PFSK-1 (cell line): ENCODE measurements at regions not wholly inside any gene's neighbourhood (a gene's known extent, or its start where the extent isn't known, plus 50 kb on each side); places are given as distances from the start of the nearest gene placed in this dataset.

Experiments used
- FOXP2 ChIP-seq: optimal IDR thresholded peaks from 2 replicates; pipeline ENCODE3; 2011; ENCODE audit warnings: borderline replicate concordance, control low read depth, inconsistent platforms; ENCODE audit not compliant: insufficient read depth; ENCODE audit errors: extremely low read length, extremely low read depth
- POLR2AphosphoS5 ChIP-seq: IDR thresholded peaks from 2 replicates; pipeline ENCODE4 v1.6.1; 2012; ENCODE audit warnings: low read depth, mild to moderate bottlenecking, control low read depth, low read length, moderate library complexity
- SIN3A ChIP-seq: IDR thresholded peaks from 2 replicates; pipeline ENCODE4 v1.6.1; 2012; ENCODE audit warnings: mild to moderate bottlenecking, low read length, moderate library complexity, borderline replicate concordance; ENCODE audit not compliant: insufficient read depth
- TAF1 ChIP-seq: IDR thresholded peaks from 2 replicates; pipeline ENCODE4 v1.6.1; 2012; ENCODE audit warnings: low read length, control low read depth, borderline replicate concordance; ENCODE audit not compliant: insufficient read depth
- TF ChIP-seq, protein P1 (sequence below), 2 experiments: IDR thresholded peaks; 2 replicates each; pipeline versions ENCODE4 v1.6.1 to v1.8.0; 2011 to 2012; ENCODE audit warnings: low read depth in 2 of 2, low read length in 2 of 2, control low read depth in 1 of 2, inconsistent platforms in 1 of 2, mild to moderate bottlenecking in 1 of 2, moderate library complexity in 1 of 2; ENCODE audit not compliant: insufficient read depth in 1 of 2

DNA sequence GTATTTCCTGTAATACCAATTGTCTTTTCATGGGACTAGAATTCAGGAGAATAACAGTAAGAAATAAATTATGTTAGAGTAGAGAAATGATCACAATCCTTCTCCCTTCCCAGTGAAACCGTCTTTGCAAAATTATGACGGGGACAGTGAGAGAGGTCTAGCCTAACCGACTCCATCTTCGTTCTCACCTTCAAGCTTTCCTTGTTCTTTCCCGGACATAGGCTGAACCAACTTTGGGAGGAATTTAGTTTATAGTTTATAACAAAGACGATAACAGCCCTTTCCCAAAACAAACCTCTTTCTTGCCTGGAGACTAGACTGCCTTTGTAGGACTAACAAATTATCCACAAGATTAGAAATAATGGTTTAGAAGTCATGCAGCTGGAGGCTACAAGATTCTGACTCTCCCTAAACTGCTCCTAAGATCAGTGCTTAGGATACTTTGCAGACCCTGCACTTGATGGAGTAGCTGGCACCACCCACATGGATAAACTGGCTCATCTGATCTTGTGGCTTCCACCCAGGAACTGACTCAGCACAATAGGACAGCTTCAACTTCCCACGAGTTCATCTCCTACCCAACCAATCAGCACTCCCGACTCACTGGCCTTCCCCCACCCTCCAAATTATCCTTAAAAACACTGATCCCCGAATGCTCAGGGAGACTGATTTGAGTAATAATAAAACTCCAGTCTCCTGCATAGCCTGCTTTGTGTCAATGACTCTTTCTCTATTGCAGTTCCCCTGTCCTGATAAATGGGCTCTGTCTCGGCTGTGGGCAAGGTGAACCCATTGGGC is 521.2 kb upstream of the TBX3 start:
- no peak for TF ChIP-seq POLR2AphosphoS5
- TF ChIP-seq, protein P1, sequence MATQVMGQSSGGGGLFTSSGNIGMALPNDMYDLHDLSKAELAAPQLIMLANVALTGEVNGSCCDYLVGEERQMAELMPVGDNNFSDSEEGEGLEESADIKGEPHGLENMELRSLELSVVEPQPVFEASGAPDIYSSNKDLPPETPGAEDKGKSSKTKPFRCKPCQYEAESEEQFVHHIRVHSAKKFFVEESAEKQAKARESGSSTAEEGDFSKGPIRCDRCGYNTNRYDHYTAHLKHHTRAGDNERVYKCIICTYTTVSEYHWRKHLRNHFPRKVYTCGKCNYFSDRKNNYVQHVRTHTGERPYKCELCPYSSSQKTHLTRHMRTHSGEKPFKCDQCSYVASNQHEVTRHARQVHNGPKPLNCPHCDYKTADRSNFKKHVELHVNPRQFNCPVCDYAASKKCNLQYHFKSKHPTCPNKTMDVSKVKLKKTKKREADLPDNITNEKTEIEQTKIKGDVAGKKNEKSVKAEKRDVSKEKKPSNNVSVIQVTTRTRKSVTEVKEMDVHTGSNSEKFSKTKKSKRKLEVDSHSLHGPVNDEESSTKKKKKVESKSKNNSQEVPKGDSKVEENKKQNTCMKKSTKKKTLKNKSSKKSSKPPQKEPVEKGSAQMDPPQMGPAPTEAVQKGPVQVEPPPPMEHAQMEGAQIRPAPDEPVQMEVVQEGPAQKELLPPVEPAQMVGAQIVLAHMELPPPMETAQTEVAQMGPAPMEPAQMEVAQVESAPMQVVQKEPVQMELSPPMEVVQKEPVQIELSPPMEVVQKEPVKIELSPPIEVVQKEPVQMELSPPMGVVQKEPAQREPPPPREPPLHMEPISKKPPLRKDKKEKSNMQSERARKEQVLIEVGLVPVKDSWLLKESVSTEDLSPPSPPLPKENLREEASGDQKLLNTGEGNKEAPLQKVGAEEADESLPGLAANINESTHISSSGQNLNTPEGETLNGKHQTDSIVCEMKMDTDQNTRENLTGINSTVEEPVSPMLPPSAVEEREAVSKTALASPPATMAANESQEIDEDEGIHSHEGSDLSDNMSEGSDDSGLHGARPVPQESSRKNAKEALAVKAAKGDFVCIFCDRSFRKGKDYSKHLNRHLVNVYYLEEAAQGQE (IDR thresholded peaks at IDR 0.05; ENCODE audit: insufficient read depth in 1 of 2, low read depth in 2 of 2, low read length in 2 of 2), result no peak

DNA sequence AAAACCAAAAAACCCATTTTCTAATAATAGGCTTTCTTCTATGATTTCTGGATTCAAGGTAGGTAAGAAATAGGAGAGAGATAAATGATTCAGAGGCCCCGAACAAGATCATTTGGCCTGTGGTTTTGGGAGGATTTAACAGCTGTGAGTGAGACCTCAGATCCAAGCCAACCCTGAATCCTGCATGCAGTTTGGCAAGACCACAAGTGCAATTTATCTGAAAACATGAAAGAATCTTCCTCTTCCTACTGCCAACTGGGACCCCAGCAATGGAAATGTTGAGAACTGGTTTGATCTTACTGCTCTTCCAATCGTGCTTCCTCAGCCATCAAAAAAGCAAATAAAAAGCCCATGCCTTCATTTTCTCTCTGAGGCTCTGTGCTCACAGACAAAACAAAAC is 519.7 kb upstream of the TBX3 start:
- TF ChIP-seq FOXP2 (no peak), POLR2AphosphoS5 (no peak), SIN3A (no peak), TAF1 (no peak)
- TF ChIP-seq, protein P1 (IDR thresholded peaks at IDR 0.05; ENCODE audit: insufficient read depth in 1 of 2, low read depth in 2 of 2, low read length in 2 of 2), result no peak

DNA sequence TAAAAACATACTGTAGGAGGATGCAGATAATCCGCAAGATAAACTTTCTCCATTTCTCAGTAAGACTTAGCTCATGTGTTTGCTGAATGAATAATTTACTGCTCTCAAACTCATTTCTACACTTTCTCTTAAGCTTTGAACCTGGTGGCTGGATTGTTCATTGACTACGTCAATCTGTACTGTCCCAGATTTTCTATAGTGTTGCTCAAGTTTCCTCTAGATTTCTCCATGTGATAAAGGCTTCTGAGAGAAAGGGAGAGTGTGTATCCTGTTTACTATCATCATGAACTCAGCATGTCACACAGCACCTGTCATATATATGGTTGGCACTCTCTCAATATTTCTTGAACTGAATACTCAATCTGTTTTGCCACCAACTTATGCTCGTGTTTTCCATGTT is 518.0 kb upstream of the TBX3 start:
- no peak for TF ChIP-seq SIN3A
- TF ChIP-seq, protein P1 (IDR thresholded peaks at IDR 0.05; ENCODE audit: insufficient read depth in 1 of 2, low read depth in 2 of 2, low read length in 2 of 2), result no peak
- TF ChIP-seq FOXP2, result no peak
- TF ChIP-seq POLR2AphosphoS5, result no peak
- TF ChIP-seq TAF1, result no peak

DNA sequence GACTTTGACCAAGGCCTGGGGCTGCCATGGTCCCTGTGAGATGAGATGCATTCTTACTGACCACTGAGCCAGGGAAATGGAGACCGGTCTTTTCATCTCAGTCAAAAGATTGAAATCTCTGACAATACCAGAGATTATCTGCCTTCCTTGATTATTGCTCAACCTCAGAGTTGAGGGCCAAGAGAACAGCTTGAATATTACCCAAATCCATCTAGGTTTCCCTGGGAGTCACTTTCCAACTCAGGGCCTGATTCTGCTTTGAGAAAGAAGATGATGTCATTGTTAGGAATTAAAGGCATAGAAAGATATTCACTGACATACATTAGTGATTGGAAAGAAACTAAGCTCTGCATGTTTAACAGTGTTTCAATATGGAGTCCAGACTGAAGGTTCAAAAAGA is 515.9 kb upstream of the TBX3 start:
- TF ChIP-seq FOXP2, result no peak
- TF ChIP-seq, protein P1 (IDR thresholded peaks at IDR 0.05; ENCODE audit: insufficient read depth in 1 of 2, low read depth in 2 of 2, low read length in 2 of 2), result no peak
- no peak for TF ChIP-seq SIN3A
- no peak for TF ChIP-seq TAF1
- TF ChIP-seq POLR2AphosphoS5, result no peak

DNA sequence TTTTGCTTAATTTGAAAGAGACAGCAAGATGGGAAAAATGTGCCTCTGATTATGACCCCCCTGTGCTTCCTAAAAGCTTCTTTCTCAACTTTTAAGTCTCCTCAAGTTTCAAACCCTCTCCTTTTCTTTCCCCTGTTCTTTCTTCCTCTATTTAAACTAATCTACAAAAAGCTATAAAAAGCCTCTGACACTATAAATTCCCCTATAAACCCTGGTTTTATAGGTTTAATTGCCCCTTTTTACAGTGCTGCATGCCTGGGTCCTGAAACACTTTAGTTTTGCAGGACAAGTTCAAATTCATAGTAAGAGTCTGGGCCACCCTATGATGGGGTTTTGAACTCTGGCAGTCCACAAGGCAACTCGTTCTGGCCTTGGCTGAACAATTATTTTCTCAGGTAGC is 510.9 kb upstream of the TBX3 start:
- TF ChIP-seq FOXP2 (no peak), POLR2AphosphoS5 (no peak), TAF1 (no peak), SIN3A (no peak)
- TF ChIP-seq, protein P1 (IDR thresholded peaks at IDR 0.05; ENCODE audit: insufficient read depth in 1 of 2, low read depth in 2 of 2, low read length in 2 of 2), result no peak
